IPS DF 6.9 (cell line): ENCODE measurements at regions not wholly inside any gene's neighbourhood (a gene's known extent, or its start where the extent isn't known, plus 50 kb on each side); places are given as distances from the start of the nearest gene placed in this dataset.
"Not testable (repeated sequence)": the region's sequence is repeated elsewhere in the genome, so short reads cannot be mapped to it uniquely, and the experiment has no call there.

Experiments used
- DNase-seq: peaks from one replicate; pipeline ENCODE4 v3.0.0-alpha.2; 2013; ENCODE audit warnings: low read depth, low spot score
- H3K27ac ChIP-seq: one replicate; pipeline ENCODE4 v1.5.1; 2013; ENCODE audit warnings: low read length, control low read depth
- H3K27me3 ChIP-seq: 2 replicates; pipeline ENCODE4 v1.6.1; 2013; ENCODE audit warnings: mild to moderate bottlenecking, low read length; ENCODE audit not compliant: control insufficient read depth, insufficient read depth
- H3K36me3 ChIP-seq: 2 replicates; pipeline ENCODE4 v1.6.1; 2013; ENCODE audit warnings: low read length; ENCODE audit not compliant: control insufficient read depth, insufficient read depth
- H3K4me1 ChIP-seq: 2 replicates; pipeline ENCODE4 v1.6.1; 2013; ENCODE audit warnings: low read length; ENCODE audit not compliant: control insufficient read depth, insufficient read depth
- H3K4me3 ChIP-seq: 2 replicates; pipeline ENCODE4 v1.5.1; 2013; ENCODE audit warnings: mild to moderate bottlenecking, low read length
- H3K9me3 ChIP-seq: 2 replicates; pipeline ENCODE4 v1.6.1; 2013; ENCODE audit warnings: low read length, inconsistent platforms; ENCODE audit not compliant: control insufficient read depth, insufficient read depth
- WGBS: extraction: QIAGEN DNeasy Blood & Tissue Kit; methylation state at CpG from one replicate; pipeline ENCODE4 v1.1.7; 2013; ENCODE audit warnings: mixed read lengths, missing lambda C conversion rate; ENCODE audit not compliant: insufficient read length, insufficient coverage; 5-methylcytosine and 5-hydroxymethylcytosine counted together

DNA sequence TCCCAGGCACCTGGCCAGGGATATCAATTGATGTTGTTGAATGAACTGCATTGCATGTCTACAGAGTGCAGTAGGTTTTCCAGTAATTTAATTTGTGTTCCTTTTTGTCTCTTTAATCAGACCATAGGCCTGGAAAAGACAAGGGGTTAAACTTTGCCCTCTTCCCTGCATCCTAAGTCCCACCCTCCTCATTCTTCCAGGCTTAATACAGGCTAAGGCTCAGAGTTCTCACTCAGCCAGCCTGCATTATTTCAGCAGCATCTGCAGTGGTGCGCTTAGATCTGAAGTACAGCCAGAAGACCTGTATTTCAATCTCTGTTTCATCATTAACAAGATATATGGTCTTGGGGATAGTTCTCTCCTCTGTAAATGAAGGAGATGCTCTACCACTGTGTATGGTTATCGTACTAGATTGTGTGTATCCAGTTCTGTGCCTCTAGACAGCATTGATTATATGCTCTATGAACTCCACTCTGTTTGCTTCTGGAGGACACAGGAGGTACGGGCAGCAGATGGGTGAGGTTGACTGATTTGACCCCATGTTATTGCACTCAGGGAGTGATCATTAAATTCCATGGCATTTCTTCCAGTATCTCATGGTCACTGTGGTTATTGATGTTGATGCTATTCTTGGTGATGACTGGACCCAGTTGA lies 286.1 kb downstream of the RPS6KC1 start:
- Histone ChIP-seq H3K4me3 (no peak overlapping the region), H3K27ac (no peak overlapping the region), H3K4me1 (no peaks in the 10 kb centered on the region), H3K27me3 (no peaks in the 10 kb centered on the region), H3K36me3 (no peaks in the 10 kb centered on the region), H3K9me3 (no peaks in the 10 kb centered on the region)
- no CpG with 5 or more reads among the region's 3 CpGs for WGBS
- DNase-seq: no peak

DNA sequence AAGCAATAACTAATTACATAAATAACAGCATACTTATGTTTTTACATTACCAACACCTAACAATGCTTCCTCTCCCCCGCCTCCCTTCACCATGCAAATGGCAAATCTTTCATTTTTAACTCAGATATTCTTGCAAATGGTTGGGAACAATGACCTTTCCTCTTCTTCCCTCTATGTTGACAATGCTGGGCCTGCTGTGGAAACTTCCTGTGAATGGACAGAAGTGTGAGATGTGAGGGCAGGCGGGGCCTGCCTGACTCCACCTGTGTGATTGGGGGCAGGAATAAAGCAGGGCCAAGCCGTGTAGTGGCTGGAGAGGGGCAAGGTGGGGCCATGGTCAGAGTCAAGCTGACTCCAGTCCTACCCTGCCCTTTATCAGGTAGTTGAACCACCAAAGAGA lies 289.6 kb downstream of the RPS6KC1 start:
- WGBS: no CpG with 5 or more reads among the region's 3 CpGs
- Histone ChIP-seq H3K9me3 (no peaks in the 10 kb centered on the region), H3K4me1 (no peaks in the 10 kb centered on the region), H3K27ac (no peak overlapping the region), H3K36me3 (no peaks in the 10 kb centered on the region), H3K27me3 (no peaks in the 10 kb centered on the region), H3K4me3 (no peak overlapping the region)
- DNase-seq: no peak

DNA sequence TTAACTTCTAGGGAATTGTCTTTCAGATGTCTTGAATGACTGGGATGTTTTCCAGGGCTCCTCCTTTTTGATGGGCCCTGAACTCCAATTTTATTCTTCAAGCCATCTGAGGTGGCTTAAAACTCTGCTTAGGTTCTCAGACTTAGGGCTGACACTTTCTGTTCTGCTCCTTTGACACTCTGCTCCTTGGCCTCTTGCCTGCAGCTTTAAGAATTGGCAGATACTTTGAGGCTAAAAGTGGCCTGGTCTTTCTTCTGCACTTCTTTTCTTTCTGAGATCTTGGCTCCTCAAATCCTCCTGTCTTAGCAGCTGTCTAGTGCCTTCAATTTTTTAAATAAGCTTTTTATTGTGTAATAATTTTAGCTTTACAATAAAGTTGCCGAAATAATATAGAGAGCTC lies 294.6 kb downstream of the RPS6KC1 start:
- no CpG with 5 or more reads among the region's 1 CpG for WGBS
- no peak for DNase-seq
- H3K27ac ChIP-seq: no peak overlapping the region
- H3K27me3 ChIP-seq: no peaks in the 10 kb centered on the region
- H3K9me3 ChIP-seq: no peaks in the 10 kb centered on the region
- H3K36me3 ChIP-seq: no peaks in the 10 kb centered on the region
- H3K4me1 ChIP-seq: no peaks in the 10 kb centered on the region
- no peak overlapping the region for H3K4me3 ChIP-seq

DNA sequence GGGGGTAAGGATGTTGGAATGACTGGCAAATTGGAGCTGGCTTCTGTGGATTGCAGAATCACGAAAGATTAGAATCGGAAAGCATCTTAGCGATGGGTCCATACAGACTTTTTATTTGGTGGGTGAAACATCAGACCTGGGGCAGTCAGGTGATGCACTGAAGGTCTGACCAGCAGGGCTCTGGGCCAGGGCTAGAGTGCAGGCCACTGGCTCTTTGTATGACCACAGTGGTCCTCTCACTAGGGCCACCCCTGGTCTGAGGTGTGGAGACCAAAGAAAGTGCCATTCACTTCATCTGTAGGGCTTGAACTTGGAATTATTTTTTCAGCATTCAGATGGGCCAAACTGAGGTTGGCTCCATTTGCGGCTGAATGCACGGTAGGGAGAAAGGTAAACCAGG lies 306.4 kb downstream of the RPS6KC1 start:
- H3K27me3 ChIP-seq: no peaks in the 10 kb centered on the region
- H3K36me3 ChIP-seq: no peaks in the 10 kb centered on the region
- no peak for DNase-seq
- no CpG with 5 or more reads among the region's 5 CpGs for WGBS
- no peak overlapping the region for H3K4me3 ChIP-seq
- peaks cover 2% of the 10 kb centered on the region; the same call in 1 of the 2 replicates for H3K9me3 ChIP-seq
- H3K27ac ChIP-seq: no peak overlapping the region
- no peaks in the 10 kb centered on the region for H3K4me1 ChIP-seq

- not testable (repeated sequence) for H3K27ac ChIP-seq
Observed at GRCh38 chr1:213358368-213358767, 307.3 kb downstream of the RPS6KC1 start.

DNA sequence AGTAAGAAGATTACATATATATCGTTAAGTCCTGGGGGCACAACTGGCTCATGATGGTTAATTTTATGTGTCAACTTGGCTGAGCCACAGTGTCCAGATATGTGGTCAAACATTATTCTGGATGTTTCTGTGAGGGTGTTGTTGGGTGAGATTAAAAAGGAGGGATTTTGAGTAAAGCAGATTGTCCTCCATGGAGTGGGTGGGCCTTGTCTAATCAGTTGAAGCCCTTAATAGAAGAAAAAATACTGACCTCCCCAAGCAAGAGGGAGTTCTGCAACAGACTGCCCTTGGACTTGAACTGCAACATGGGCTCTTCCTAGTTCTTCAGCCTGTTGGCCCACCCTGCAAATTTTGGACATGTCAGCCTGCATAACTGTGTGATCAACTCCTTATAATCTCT lies 311.6 kb downstream of the RPS6KC1 start:
- no peaks in the 10 kb centered on the region for H3K4me1 ChIP-seq
- WGBS: no CpG with 5 or more reads among the region's 1 CpG
- DNase-seq: no peak
- H3K36me3 ChIP-seq: no peaks in the 10 kb centered on the region
- no peak overlapping the region for H3K4me3 ChIP-seq
- H3K27ac ChIP-seq: no peak overlapping the region
- peaks cover 2% of the 10 kb centered on the region; the same call in 1 of the 2 replicates for H3K9me3 ChIP-seq
- H3K27me3 ChIP-seq: no peaks in the 10 kb centered on the region

More at GRCh38 chr1:213358368-213358767, 307.3 kb downstream of the RPS6KC1 start:
- H3K36me3 ChIP-seq, H3K4me1 ChIP-seq, DNase-seq, H3K27me3 ChIP-seq, H3K4me3 ChIP-seq, H3K9me3 ChIP-seq: not testable (repeated sequence)
- WGBS: no CpG with 5 or more reads among the region's 1 CpG

- H3K27ac ChIP-seq: no peak overlapping the region
- no peak for DNase-seq
- WGBS: no CpG with 5 or more reads among the region's 10 CpGs
Observed at GRCh38 chr1:213366141-213366831, 315.2 kb downstream of the RPS6KC1 start.

GRCh38 chr1:213369465-213369864 lies 318.4 kb downstream of the RPS6KC1 start:
- WGBS: no CpG with 5 or more reads among the region's 5 CpGs
- H3K4me3 ChIP-seq: no peak overlapping the region
- H3K9me3 ChIP-seq: no peaks in the 10 kb centered on the region
- H3K36me3 ChIP-seq: no peaks in the 10 kb centered on the region
- no peak overlapping the region for H3K27ac ChIP-seq
- no peak for DNase-seq
- H3K4me1 ChIP-seq: peaks cover 3% of the 10 kb centered on the region; the same call in 1 of the 2 replicates
- H3K27me3 ChIP-seq: no peaks in the 10 kb centered on the region

More at GRCh38 chr1:213366141-213366831, 315.2 kb downstream of the RPS6KC1 start:
- Histone ChIP-seq H3K4me3 (no peak overlapping the region), H3K36me3 (no peaks in the 10 kb centered on the region), H3K27me3 (no peaks in the 10 kb centered on the region), H3K4me1 (no peaks in the 10 kb centered on the region), H3K9me3 (peaks cover 2% of the 10 kb centered on the region; the same call in 1 of the 2 replicates)

DNA sequence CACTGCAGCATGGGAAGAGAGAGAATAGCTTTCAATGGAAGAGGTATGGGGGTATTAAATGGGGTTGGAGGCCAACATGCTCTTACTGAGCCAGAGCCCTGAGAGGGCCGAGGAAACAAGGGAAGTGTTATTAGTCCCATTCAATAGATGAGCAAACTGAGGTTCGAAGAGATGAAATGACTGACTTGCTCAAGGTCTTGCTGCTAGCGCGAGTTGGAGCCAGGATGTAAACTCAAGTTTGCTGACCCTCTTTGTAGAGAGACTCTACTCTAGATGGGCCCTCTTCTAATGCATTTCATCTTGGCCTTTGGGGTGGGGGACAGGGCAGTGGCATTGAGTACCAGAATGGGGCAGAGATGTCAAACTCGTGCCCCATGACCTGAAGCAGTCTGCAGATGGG lies 319.5 kb downstream of the RPS6KC1 start:
- Histone ChIP-seq H3K4me1 (peaks cover 3% of the 10 kb centered on the region; the same call in 1 of the 2 replicates), H3K27ac (no peak overlapping the region), H3K36me3 (no peaks in the 10 kb centered on the region), H3K4me3 (no peak overlapping the region), H3K9me3 (no peaks in the 10 kb centered on the region), H3K27me3 (no peaks in the 10 kb centered on the region)
- no peak for DNase-seq
- no CpG with 5 or more reads among the region's 5 CpGs for WGBS

GRCh38 chr1:213371525-213371846 lies 320.4 kb downstream of the RPS6KC1 start:
- Histone ChIP-seq H3K27me3 (no peaks in the 10 kb centered on the region), H3K36me3 (no peaks in the 10 kb centered on the region), H3K27ac (no peak overlapping the region), H3K4me3 (no peak overlapping the region), H3K4me1 (peaks cover 3% of the 10 kb centered on the region; the same call in 1 of the 2 replicates), H3K9me3 (no peaks in the 10 kb centered on the region)
- no CpG with 5 or more reads among the region's 3 CpGs for WGBS
- DNase-seq: no peak
